ENCODE measurements at regions not wholly inside any gene's neighbourhood (a gene's known extent, or its start where the extent isn't known, plus 50 kb on each side); places are given as distances from the start of the nearest gene placed in this dataset.
"Not testable (repeated sequence)": the region's sequence is repeated elsewhere in the genome, so short reads cannot be mapped to it uniquely, and the experiment has no call there.

DNA sequence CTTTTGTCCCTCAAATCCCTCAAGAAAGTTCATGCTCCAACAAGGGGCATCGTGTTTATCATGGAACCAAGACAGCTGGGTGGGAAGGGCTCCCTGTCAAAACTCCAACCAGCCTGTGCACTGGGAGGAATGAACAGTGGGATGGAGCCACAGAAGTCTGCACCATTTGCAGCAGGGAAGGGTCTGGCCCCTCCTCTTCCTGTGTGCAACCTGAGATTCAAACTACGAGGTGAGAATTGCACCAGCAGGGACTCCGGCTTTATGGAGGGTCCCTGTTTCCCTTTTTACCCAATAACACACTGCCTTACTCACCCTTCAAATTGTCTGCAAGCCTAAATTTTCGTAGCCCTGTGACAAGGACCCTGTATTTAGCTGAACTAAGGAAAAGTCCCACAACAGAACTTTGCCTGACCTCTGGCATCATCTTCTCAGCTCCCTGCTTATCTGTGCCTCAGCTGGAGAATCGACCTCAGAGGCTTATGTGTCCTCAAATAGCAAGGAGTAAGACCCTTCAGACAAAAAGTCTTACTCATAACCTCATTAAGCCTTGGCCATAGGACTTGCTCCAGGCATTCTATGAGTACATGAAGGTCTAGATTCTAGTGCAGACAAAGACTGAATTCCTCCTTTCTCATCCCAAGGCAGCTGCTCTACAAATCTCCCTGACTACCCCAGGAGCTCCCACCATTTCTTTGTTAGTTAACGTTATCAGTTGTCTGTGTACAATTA, 178.3 kb upstream of the SERPINE2 start:
- ATAC-seq (ENCODE audit: low read depth in 2 of 2): no peak
- no peak for DNase-seq
- no peak overlapping the region for H3K4me3 Mint-ChIP-seq
- H3K36me3 Mint-ChIP-seq: no peaks in the 10 kb centered on the region
- H3K27ac Mint-ChIP-seq: peak overlapping the region in 1 of 6 donors; percentile 36
- no peaks in the 10 kb centered on the region for H3K4me1 Mint-ChIP-seq
- H3K27me3 Mint-ChIP-seq: peaks cover 17 to 26% (median 19%) of the 10 kb centered on the region in 3 donors
- H3K9me3 Mint-ChIP-seq: peaks cover 0 to 2% (median 0%) of the 10 kb centered on the region in 7 donors

DNA sequence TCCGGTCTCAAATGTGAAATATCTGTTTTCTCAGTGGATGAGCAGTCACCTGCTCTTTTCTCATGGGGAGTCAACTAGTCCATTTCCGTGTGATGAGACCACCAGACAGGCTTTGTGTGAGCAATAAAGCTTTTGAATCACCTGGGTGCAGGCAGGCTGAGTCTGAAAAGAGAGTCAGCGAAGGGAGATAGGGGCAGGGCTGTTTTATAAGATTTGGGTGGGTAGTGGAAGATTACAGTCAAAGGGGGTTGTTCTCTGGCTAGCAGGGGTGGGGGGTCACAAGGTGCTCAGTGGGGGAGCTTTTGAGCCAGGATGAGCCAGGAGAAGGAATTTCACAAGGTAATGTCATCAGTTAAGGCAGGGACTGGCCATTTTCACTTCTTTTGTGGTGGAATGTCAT, 176.5 kb upstream of the SERPINE2 start:
- H3K4me1 Mint-ChIP-seq; H3K4me3 Mint-ChIP-seq; ATAC-seq (ENCODE audit: low read depth in 2 of 2); H3K36me3 Mint-ChIP-seq; H3K27ac Mint-ChIP-seq; H3K9me3 Mint-ChIP-seq; DNase-seq: not testable (repeated sequence)
- peaks cover 11 to 22% (median 17%) of the 10 kb centered on the region in 3 donors for H3K27me3 Mint-ChIP-seq

DNA sequence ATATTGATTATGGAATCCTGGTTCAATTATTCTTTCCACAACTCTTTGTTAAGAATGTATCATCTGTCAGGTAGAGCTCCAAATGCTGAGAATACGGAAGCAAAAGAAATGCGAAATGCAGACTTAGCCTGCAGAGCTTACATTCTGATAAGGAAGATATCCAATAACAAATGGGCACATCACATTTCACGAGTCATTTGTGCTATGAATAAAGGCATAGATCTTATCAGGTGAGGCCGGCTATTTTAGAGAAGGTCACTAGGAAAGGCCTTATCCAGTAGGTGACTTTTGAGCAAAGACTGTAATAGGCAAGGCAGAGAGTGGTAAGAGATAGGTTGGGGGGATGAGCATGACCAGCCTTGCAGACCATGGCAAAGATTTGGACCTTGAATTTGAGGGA, 174.3 kb upstream of the SERPINE2 start:
- DNase-seq: no peak
- H3K27me3 Mint-ChIP-seq: peaks cover 13 to 15% (median 14%) of the 10 kb centered on the region in 3 donors
- H3K4me1 Mint-ChIP-seq: no peaks in the 10 kb centered on the region
- ATAC-seq (ENCODE audit: low read depth in 2 of 2): no peak
- no peaks in the 10 kb centered on the region for H3K9me3 Mint-ChIP-seq
- no peaks in the 10 kb centered on the region for H3K36me3 Mint-ChIP-seq
- no peak overlapping the region for H3K27ac Mint-ChIP-seq
- H3K4me3 Mint-ChIP-seq: no peak overlapping the region

DNA sequence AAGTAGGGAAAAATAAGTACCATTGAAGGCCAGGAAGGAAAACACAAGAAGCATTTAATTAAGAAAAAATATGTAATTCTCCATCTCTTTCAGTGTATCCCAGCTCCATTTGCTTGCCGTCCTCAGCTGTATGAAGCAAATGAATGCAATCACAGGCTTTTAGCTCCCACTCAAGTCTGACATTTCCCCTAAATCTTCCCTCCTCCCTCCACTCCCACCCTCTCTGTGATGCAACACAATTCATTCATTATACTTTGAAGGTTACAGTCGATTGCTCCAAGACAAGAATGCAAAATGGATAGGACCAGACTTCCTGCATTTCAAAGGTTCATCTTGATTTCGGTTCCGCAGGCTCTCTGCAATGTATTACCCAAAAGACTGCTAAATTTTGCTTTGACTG, 172.7 kb upstream of the SERPINE2 start:
- DNase-seq: no peak
- Mint-ChIP-seq H3K27me3 (peaks cover 5 to 26% (median 22%) of the 10 kb centered on the region in 3 donors), H3K4me1 (no peaks in the 10 kb centered on the region), H3K4me3 (no peak overlapping the region), H3K36me3 (no peaks in the 10 kb centered on the region), H3K27ac (no peak overlapping the region), H3K9me3 (no peaks in the 10 kb centered on the region)
- no peak for ATAC-seq (ENCODE audit: low read depth in 2 of 2)

DNA sequence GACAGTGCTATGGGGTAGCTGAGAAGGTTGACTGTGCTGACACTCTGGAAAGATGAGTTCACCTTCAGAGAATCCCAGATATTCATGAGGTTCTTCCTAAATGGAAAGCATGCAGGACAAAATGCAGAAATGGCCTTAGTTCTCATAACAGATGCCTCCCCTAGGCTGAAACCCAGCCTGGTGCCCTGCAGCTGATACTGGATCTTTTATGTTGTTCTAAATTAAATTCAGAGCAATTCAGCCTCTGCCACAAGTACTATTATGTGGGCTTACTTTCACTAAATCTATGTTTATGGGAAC, 172.0 kb upstream of the SERPINE2 start:
- ATAC-seq (ENCODE audit: low read depth in 2 of 2): no peak
- Mint-ChIP-seq H3K4me1 (no peaks in the 10 kb centered on the region), H3K4me3 (no peak overlapping the region), H3K27ac (no peak overlapping the region), H3K9me3 (peaks cover 0 to 2% (median 0%) of the 10 kb centered on the region in 7 donors), H3K27me3 (peaks cover 5 to 32% (median 27%) of the 10 kb centered on the region in 3 donors), H3K36me3 (no peaks in the 10 kb centered on the region)
- no peak for DNase-seq

DNA sequence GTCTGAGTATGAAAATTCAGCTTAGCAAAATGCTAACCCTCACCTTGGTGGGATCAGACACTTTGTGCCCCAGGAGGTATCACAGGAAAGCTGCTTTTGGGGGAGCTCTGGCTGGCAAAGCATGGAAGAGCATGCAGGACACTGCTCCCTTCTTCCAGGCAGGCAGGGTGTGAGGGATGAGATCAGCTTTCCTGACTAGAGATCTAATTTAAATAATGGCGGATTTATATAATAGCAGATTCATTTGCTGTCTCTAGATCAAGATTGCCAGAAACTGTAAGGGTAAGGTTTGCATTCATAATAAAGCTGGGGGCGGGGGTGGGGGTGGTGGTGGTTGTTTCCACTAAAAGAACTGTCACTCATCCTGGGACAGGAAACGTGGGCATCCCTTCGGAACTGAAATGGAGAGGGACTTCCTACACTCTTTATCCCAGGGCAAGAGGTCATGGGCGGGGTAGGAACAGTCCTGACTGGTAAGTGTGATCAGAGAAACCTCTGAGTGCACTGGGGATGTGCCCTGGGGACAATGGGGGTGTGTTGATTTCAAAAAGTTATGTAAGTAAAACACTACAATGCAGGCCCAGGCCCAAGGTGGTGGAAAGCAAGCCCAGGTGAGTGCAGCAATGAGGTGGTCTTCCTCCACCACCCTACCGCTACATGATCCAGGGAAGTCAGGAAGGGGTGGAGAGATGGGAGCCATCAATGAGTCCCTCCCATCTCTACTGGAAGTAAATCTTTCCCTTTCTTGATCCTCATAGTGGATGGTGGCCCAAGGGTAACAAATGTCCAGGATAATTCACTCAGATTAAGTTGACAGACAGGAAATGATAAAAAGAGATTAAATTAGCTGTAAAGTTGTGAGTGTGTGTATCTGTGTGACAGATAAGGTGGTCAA, 171.4 kb upstream of the SERPINE2 start:
- Mint-ChIP-seq H3K27me3 (peaks cover 11 to 34% (median 29%) of the 10 kb centered on the region in 3 donors), H3K4me1 (no peaks in the 10 kb centered on the region), H3K36me3 (no peaks in the 10 kb centered on the region), H3K27ac (no peak overlapping the region), H3K4me3 (no peak overlapping the region), H3K9me3 (peaks cover 0 to 6% (median 0%) of the 10 kb centered on the region in 7 donors)
- ATAC-seq (ENCODE audit: low read depth in 2 of 2) (no peak), DNase-seq (no peak)

DNA sequence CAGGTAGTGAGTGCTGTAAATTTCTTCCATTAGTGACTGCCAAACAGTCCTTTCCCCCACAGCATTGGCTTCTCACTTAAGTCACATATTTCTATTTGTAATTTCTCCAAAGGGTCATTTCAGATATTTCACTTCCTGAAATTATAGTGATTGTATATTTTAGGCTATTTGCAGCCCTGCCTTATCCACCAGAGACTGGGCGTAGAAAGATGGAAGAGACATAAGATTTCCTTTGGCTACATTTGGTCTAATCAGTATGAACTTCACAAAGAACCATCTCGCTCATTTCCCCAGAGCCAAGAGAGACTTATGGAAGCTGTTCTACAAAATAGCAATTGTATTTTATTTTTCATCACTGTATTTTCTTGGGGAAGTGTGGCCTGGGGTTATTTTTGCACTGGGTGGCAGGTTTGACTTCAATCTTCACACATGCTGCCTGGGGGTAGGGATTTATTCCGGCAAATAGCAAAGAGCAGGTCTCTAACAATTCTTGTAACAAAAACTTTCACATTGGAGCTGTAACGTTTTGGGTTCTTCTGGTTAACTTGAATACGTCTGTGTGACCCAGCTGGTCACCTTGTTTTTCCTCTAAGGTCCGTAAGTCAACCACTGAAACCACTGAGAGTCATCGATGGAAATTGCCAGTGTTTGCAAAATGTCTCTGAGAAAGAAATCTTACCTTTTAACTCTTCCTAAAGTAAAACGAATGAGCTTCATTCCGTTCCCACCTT, 170.6 kb upstream of the SERPINE2 start:
- Mint-ChIP-seq H3K4me1 (no peaks in the 10 kb centered on the region), H3K4me3 (no peak overlapping the region), H3K9me3 (peaks cover 0 to 6% (median 0%) of the 10 kb centered on the region in 7 donors), H3K27ac (no peak overlapping the region), H3K27me3 (peaks cover 16 to 37% (median 27%) of the 10 kb centered on the region in 3 donors), H3K36me3 (no peaks in the 10 kb centered on the region)
- DNase-seq (no peak), ATAC-seq (ENCODE audit: low read depth in 2 of 2) (no peak)

DNA sequence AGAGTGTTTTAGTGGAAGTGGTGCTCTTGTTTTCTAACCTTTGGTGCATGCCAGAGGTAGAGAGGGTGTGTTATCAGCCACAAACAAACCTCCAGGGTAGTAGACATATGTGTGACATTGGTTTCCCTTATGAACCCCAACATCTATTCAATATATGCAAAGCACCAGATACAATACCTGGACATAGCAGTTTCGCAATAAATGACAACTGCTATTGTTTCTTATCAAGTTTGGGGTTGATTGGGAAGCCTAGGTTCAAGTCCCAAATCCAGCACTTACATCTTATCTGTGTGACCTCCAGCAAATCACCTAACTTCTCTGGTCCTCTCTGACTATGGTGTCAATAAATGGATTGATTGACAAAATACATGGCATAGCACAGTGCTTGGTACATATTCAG, 169.4 kb upstream of the SERPINE2 start:
- ATAC-seq (ENCODE audit: low read depth in 2 of 2) (no peak), DNase-seq (no peak)
- no peak overlapping the region for H3K27ac Mint-ChIP-seq
- H3K4me1 Mint-ChIP-seq: no peaks in the 10 kb centered on the region
- H3K9me3 Mint-ChIP-seq: peaks cover 0 to 6% (median 0%) of the 10 kb centered on the region in 7 donors
- H3K36me3 Mint-ChIP-seq: no peaks in the 10 kb centered on the region
- peaks cover 18 to 37% (median 20%) of the 10 kb centered on the region in 3 donors for H3K27me3 Mint-ChIP-seq
- no peak overlapping the region for H3K4me3 Mint-ChIP-seq

DNA sequence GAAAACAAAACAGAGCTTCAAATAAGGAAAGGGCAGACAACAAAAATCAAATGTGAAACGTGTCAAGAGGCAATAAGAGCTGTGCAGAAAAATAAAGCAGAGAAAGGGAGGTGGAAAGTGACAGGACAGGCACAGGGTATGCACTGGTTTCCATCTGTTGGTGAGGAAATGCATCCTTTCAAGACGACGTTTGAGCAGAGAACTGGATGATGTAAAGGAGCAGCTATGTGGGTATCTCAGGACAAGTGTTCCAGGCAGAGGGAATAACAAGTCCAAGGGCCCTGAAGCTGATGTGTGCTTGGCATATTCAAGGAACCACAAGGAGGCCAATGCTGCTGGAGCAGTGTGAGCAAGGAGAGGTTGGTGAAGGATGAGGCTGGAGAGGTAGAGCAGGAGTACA, 168.9 kb upstream of the SERPINE2 start:
- Mint-ChIP-seq H3K36me3 (no peaks in the 10 kb centered on the region), H3K27ac (no peak overlapping the region), H3K9me3 (peaks cover 0 to 6% (median 0%) of the 10 kb centered on the region in 7 donors), H3K4me3 (no peak overlapping the region), H3K27me3 (peaks cover 18 to 37% (median 20%) of the 10 kb centered on the region in 3 donors), H3K4me1 (no peaks in the 10 kb centered on the region)
- DNase-seq (no peak), ATAC-seq (ENCODE audit: low read depth in 2 of 2) (no peak)

DNA sequence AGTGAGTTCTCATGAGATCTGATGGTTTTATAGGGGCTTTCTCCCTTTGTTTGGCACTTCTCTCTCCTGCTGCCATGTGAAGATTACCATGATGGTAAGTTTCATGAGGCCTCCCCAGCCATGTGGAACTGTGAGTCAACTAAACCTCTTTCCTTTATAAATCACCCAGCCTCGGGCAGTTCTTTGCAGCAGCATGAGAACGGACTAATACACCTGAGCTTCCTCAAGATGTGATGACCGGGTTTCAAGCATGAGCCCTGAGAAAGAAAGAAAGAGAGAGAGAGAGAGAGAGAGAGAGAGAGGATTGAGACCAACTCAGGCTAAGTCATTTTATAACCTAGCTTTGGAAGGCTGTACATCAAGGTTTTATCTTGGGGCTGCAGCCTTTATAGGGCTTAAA, 167.7 kb upstream of the SERPINE2 start:
- no peaks in the 10 kb centered on the region for H3K4me1 Mint-ChIP-seq
- ATAC-seq (ENCODE audit: low read depth in 2 of 2) (no peak), DNase-seq (no peak)
- H3K27ac Mint-ChIP-seq: no peak overlapping the region
- peaks cover 0 to 6% (median 0%) of the 10 kb centered on the region in 7 donors for H3K9me3 Mint-ChIP-seq
- peaks cover 18 to 38% (median 20%) of the 10 kb centered on the region in 3 donors for H3K27me3 Mint-ChIP-seq
- H3K36me3 Mint-ChIP-seq: no peaks in the 10 kb centered on the region
- H3K4me3 Mint-ChIP-seq: no peak overlapping the region

DNA sequence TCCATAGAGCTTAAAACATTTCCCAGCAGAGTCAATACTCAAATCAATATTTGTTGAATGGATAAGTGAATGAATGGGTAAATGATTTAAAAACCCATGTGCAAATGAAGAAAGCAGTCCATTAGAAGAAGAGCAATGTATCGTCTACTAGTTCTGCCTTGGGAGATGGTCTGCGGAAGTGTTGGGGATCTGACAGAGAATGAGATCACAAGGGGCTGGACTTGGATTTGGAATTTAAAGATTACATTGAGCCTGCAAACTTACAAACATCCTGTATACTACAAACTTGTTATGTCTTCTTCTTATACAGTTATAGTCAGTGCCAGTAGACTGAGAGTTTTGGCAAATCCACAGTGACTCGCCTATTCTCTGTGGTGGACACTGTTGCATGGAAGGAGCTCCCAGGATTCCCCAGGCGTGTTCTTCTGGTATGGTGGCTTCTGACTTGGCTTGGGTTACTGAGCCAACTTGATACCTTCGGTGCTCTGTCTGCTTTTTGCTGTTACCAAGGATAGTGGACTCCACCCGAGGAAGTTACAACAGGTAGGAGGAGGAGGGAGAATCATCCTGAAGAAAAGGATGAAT, 163.3 kb upstream of the SERPINE2 start:
- no peaks in the 10 kb centered on the region for H3K36me3 Mint-ChIP-seq
- H3K4me3 Mint-ChIP-seq: no peak overlapping the region
- no peaks in the 10 kb centered on the region for H3K4me1 Mint-ChIP-seq
- H3K9me3 Mint-ChIP-seq: peaks cover 0 to 6% (median 0%) of the 10 kb centered on the region in 7 donors
- peaks cover 13 to 31% (median 14%) of the 10 kb centered on the region in 3 donors for H3K27me3 Mint-ChIP-seq
- ATAC-seq (ENCODE audit: low read depth in 2 of 2): no peak
- no peak overlapping the region for H3K27ac Mint-ChIP-seq
- no peak for DNase-seq

DNA sequence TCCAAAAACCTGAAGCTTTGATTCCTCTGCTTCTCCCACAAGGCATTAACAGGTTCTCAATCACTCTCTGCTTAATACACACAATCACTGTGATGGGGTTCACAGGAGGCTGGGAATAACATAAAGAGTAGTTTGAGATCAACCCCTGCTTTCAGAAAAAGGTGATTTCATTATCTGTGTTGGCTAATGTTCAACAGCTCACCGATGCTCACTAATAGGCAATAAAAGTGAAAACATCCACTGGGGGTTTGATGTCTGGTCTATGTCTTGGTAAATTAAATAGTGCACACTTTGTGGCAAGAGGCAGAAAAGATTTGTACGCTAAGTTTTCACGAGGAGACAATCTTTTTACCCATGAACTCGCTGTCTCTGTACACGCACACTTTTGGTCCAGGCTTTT, 159.3 kb upstream of the SERPINE2 start:
- ATAC-seq (ENCODE audit: low read depth in 2 of 2) (no peak), DNase-seq (no peak)
- Mint-ChIP-seq H3K9me3 (peaks cover 0 to 19% (median 5%) of the 10 kb centered on the region in 7 donors), H3K27me3 (peaks cover 6 to 8% (median 6%) of the 10 kb centered on the region in 3 donors), H3K4me3 (no peak overlapping the region), H3K27ac (no peak overlapping the region), H3K36me3 (no peaks in the 10 kb centered on the region), H3K4me1 (no peaks in the 10 kb centered on the region)

DNA sequence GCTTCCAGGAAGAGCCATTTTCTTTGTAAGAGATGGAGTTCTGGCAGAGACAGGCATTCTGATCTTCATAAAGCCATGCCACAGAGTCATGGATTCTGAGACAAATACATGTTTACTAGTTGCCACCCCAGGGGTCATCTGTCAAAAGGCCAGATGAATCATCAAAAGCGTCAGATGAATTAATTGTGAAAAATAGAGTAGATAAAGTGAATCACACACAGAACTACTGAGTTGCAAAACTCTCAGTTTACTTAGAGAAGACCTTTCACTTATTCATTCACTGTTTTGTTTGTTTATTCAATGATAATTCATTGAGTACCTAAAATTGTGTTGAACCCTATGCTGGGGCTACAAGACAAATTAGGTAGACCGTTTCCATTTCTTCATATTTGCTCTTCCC, 157.7 kb upstream of the SERPINE2 start:
- Mint-ChIP-seq H3K36me3 (no peaks in the 10 kb centered on the region), H3K27ac (no peak overlapping the region), H3K9me3 (peaks cover 0 to 19% (median 5%) of the 10 kb centered on the region in 7 donors), H3K4me3 (no peak overlapping the region), H3K27me3 (peaks cover 5 to 8% (median 6%) of the 10 kb centered on the region in 3 donors), H3K4me1 (no peaks in the 10 kb centered on the region)
- ATAC-seq (ENCODE audit: low read depth in 2 of 2) (no peak), DNase-seq (no peak)

Data from naive B cell (primary cell).